CD4-positive, CD25-positive, alpha-beta regulatory T cell (primary cell): ENCODE measurements at regions not wholly inside any gene's neighbourhood (a gene's known extent, or its start where the extent isn't known, plus 50 kb on each side); places are given as distances from the start of the nearest gene placed in this dataset.

Source experiments
- ATAC-seq, 2 donors: fragments of 150-1000 bp; cut with Tn5 transposase; one replicate each; pipeline ENCODE4 v1.10.0; 2021; ENCODE audit warnings: low read depth in 2 of 2, moderate number of reproducible peaks in 2 of 2, moderate library complexity in 1 of 2
- DNase-seq, 3 donors: peaks; one replicate each; pipeline versions ENCODE4 v3.0.0 to v3.0.0-alpha.2; 2012 to 2022; ENCODE audit warnings: mixed read lengths in 1 of 3
- H3K27ac ChIP-seq: one replicate; pipeline ENCODE4 v1.7.0; 2013; ENCODE audit warnings: mild to moderate bottlenecking, low read length; ENCODE audit not compliant: insufficient read depth, poor library complexity, severe bottlenecking
- H3K27me3 ChIP-seq: one replicate; pipeline ENCODE4 v1.7.0; 2013; ENCODE audit warnings: low read length; ENCODE audit not compliant: control insufficient read depth, insufficient read depth
- H3K36me3 ChIP-seq: one replicate; pipeline ENCODE4 v1.7.0; 2013; ENCODE audit warnings: mild to moderate bottlenecking, low read length, moderate library complexity; ENCODE audit not compliant: control insufficient read depth, insufficient read depth
- H3K4me1 ChIP-seq: 2 replicates; pipeline ENCODE4 v1.7.0; 2013; ENCODE audit warnings: mild to moderate bottlenecking, low read length; ENCODE audit not compliant: insufficient read depth, control insufficient read depth, poor library complexity, severe bottlenecking
- H3K4me3 ChIP-seq: one replicate; pipeline ENCODE4 v1.7.0; 2013; ENCODE audit warnings: low read depth, mild to moderate bottlenecking, low read length, moderate library complexity
- H3K9me3 ChIP-seq, 2 experiments: 1 replicate in 1 of 2; 2 replicates in 1 of 2; pipeline ENCODE4 v1.7.0; 2013; ENCODE audit warnings: low read length in 2 of 2, mild to moderate bottlenecking in 1 of 2, moderate library complexity in 1 of 2; ENCODE audit not compliant: control insufficient read depth in 2 of 2
- H3K27ac Mint-ChIP-seq, 3 donors: one replicate each; pipeline ENCODE4 v1.8.0; 2020 to 2022; ENCODE audit warnings: mild to moderate bottlenecking in 3 of 3, mixed read lengths in 3 of 3, moderate library complexity in 2 of 3
- H3K27me3 Mint-ChIP-seq: one replicate; pipeline ENCODE4 v1.8.0; 2022; ENCODE audit warnings: mild to moderate bottlenecking, mixed read lengths
- H3K36me3 Mint-ChIP-seq: one replicate; pipeline ENCODE4 v1.8.0; 2020; ENCODE audit warnings: mixed read lengths
- H3K4me1 Mint-ChIP-seq, 4 donors: one replicate each; pipeline ENCODE4 v1.8.0; 2020 to 2022; ENCODE audit warnings: mixed read lengths in 4 of 4, mild to moderate bottlenecking in 1 of 4
- H3K4me3 Mint-ChIP-seq, 4 donors: one replicate each; pipeline ENCODE4 v1.8.0; 2020 to 2022; ENCODE audit warnings: mild to moderate bottlenecking in 4 of 4, mixed read lengths in 4 of 4, moderate library complexity in 3 of 4
- H3K9me3 Mint-ChIP-seq, 7 donors: one replicate each; pipeline ENCODE4 v1.8.0; 2020 to 2022; ENCODE audit warnings: mixed read lengths in 7 of 7, mild to moderate bottlenecking in 3 of 7, moderate library complexity in 2 of 7

DNA sequence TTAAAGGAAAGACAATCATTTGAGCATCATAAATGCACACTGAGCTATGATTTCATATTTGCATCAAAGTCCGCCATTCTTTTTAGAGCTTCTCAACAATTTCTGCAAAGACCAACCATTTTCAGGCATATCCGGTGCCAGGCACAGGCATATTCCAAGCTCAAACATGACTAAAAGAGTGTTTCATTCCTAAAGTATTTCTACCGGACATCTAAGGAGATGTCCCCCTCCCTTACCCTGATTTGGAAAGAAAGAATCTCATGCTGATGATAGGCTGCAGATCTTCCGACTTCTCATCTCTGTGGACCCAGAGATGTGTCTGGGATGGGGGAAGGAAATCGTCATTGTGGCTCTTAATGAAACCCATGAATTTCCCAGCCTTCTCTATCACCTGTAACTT lies 600.5 kb upstream of the MGMT start:
- Histone ChIP-seq H3K4me3 (no peak overlapping the region), H3K4me1 (no peaks in the 10 kb centered on the region), H3K9me3 (no peaks in the 10 kb centered on the region), H3K27me3 (no peaks in the 10 kb centered on the region), H3K36me3 (no peaks in the 10 kb centered on the region), H3K27ac (no peak overlapping the region)
- Mint-ChIP-seq H3K9me3 (peaks cover 0 to 1% (median 0%) of the 10 kb centered on the region in 7 donors), H3K4me3 (no peak overlapping the region), H3K27ac (no peak overlapping the region), H3K27me3 (peaks cover 10% of the 10 kb centered on the region), H3K36me3 (no peaks in the 10 kb centered on the region), H3K4me1 (no peaks in the 10 kb centered on the region)
- DNase-seq = no peak
- no peak for ATAC-seq

DNA sequence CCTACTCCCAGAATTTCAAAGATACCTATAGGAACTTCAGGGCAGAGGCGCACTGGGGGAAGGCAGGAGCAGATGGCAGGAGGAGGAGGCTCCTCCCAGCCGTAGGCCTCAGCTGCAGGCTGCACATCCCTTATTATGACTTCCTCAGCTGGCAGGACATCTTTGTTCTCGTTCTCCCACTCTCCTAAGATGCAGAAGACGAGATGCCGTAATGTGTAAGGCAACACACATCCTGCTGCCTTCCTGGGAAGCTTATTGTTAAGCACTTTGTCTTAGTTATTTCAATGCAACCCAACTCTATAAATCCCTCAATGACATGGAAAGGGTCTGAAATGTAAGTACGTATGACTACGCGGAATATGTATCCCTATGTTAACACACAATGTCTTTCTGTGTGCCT lies 599.8 kb upstream of the MGMT start:
- Histone ChIP-seq H3K4me3 (no peak overlapping the region), H3K27ac (no peak overlapping the region), H3K4me1 (no peaks in the 10 kb centered on the region), H3K9me3 (no peaks in the 10 kb centered on the region), H3K36me3 (no peaks in the 10 kb centered on the region), H3K27me3 (no peaks in the 10 kb centered on the region)
- Mint-ChIP-seq H3K27ac (no peak overlapping the region), H3K27me3 (peaks cover 10% of the 10 kb centered on the region), H3K9me3 (peaks cover 0 to 1% (median 0%) of the 10 kb centered on the region in 7 donors), H3K4me3 (no peak overlapping the region), H3K4me1 (no peaks in the 10 kb centered on the region), H3K36me3 (no peaks in the 10 kb centered on the region)
- DNase-seq (no peak), ATAC-seq (no peak)

DNA sequence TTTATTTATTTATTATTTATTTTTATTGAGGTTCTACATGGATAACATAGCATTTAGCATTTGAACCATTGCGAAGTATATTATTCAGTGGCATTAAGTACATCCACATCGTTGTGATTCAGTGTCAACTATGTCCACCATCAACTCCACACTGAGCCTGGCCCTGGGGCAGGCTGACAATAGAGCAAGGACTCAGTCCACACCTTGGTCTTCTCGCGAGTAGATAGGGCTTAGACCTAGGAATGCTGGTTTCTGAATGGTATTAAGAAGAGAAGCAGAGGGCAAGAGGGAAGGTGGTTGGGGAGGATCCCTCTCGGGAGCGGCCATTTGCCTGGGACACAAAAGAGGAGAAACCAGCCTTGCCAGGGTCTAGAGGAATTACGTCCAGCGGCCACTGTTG lies 599.2 kb upstream of the MGMT start:
- ATAC-seq (no peak), DNase-seq (no peak)
- H3K27ac ChIP-seq = no peak overlapping the region
- no peaks in the 10 kb centered on the region for H3K4me1 Mint-ChIP-seq
- no peaks in the 10 kb centered on the region for H3K9me3 ChIP-seq
- peaks cover 0 to 1% (median 0%) of the 10 kb centered on the region in 7 donors for H3K9me3 Mint-ChIP-seq
- no peaks in the 10 kb centered on the region for H3K36me3 ChIP-seq
- H3K4me3 Mint-ChIP-seq = no peak overlapping the region
- H3K4me1 ChIP-seq = no peaks in the 10 kb centered on the region
- H3K4me3 ChIP-seq = no peak overlapping the region
- no peaks in the 10 kb centered on the region for H3K36me3 Mint-ChIP-seq
- H3K27me3 Mint-ChIP-seq = peaks cover 10% of the 10 kb centered on the region
- H3K27me3 ChIP-seq = no peaks in the 10 kb centered on the region
- no peak overlapping the region for H3K27ac Mint-ChIP-seq

DNA sequence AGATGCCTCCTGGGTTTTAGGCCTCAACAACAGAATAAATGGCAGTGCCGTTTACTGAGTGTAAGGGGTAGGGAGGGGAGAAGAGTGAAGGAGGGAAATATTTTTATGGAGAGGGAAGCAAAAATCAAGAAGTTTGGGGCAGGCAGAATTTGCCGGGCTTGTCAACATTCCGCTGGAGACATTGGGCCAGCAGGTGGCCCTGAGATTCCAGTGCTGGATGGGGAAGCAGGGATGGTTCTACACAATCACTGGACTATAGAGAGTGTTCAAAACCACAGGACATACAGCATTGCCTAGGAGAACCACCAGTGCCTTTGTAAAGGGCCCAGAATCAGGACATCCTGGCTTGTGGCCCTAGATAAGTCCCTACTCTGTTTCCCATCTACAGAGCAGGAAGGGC lies 598.6 kb upstream of the MGMT start:
- ATAC-seq = no peak
- Histone ChIP-seq H3K4me3 (no peak overlapping the region), H3K4me1 (no peaks in the 10 kb centered on the region), H3K9me3 (no peaks in the 10 kb centered on the region), H3K27ac (no peak overlapping the region), H3K36me3 (no peaks in the 10 kb centered on the region), H3K27me3 (no peaks in the 10 kb centered on the region)
- H3K9me3 Mint-ChIP-seq = peaks cover 0 to 1% (median 0%) of the 10 kb centered on the region in 7 donors
- H3K27me3 Mint-ChIP-seq = peaks cover 10% of the 10 kb centered on the region
- no peak overlapping the region for H3K4me3 Mint-ChIP-seq
- H3K4me1 Mint-ChIP-seq = no peaks in the 10 kb centered on the region
- H3K36me3 Mint-ChIP-seq = no peaks in the 10 kb centered on the region
- no peak for DNase-seq
- peak overlapping the region in 1 of 3 donors; percentile 43 for H3K27ac Mint-ChIP-seq

- no peak overlapping the region for H3K27ac ChIP-seq
- no peaks in the 10 kb centered on the region for H3K36me3 Mint-ChIP-seq
- peaks cover 15% of the 10 kb centered on the region for H3K27me3 Mint-ChIP-seq
- H3K4me1 ChIP-seq = no peaks in the 10 kb centered on the region
- peaks cover 0 to 1% (median 0%) of the 10 kb centered on the region in 7 donors for H3K9me3 Mint-ChIP-seq
- no peaks in the 10 kb centered on the region for H3K36me3 ChIP-seq
- no peak overlapping the region for H3K27ac Mint-ChIP-seq
- H3K4me1 Mint-ChIP-seq = no peaks in the 10 kb centered on the region
- DNase-seq (no peak), ATAC-seq (no peak)
- no peaks in the 10 kb centered on the region for H3K9me3 ChIP-seq
- H3K4me3 ChIP-seq = no peak overlapping the region
- no peaks in the 10 kb centered on the region for H3K27me3 ChIP-seq
- H3K4me3 Mint-ChIP-seq = no peak overlapping the region
Measured at GRCh38 chr10:128869101-128869749, 597.8 kb upstream of the MGMT start.

DNA sequence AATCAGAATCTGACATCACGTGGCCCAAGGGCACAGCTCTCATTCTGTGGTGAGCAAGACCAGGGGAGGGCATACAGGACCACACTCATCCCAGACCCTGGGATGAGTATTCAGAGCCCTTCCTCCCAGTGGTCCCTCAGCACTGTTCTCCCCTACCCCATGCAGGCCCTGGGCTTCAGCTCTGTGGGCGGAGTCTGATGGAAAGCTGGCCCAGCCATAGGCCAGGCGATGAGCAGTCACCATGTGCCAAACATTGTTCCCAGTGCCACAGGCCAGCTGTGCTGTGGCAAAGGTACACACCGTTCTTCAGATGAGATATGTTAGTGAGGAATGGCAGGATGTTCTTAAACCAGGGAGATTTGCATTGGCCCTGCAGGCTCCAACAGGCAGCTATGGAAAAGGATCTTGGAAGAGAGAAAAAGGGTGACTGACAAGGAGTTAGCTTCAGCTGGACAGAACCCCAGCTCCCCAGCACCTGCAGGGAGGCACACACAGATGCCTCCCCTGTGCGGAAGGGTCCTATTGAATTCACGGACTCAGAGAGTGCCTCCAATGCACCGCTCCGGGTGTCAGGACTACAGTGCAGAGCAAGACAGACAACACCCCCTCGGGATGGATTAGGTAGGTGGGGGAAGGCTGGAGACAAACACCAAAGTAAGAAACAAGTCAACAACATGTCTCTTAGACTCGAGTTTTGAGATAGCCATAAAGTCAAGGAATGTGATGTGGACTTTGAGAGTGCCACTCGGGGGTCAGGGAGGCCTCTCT lies 596.0 kb upstream of the MGMT start:
- peaks cover 0 to 2% (median 0%) of the 10 kb centered on the region in 7 donors for H3K9me3 Mint-ChIP-seq
- H3K4me1 Mint-ChIP-seq = no peaks in the 10 kb centered on the region
- peaks cover 12% of the 10 kb centered on the region for H3K27me3 Mint-ChIP-seq
- no peaks in the 10 kb centered on the region for H3K36me3 Mint-ChIP-seq
- Histone ChIP-seq H3K27me3 (peaks cover 3% of the 10 kb centered on the region), H3K27ac (no peak overlapping the region), H3K4me3 (no peak overlapping the region), H3K9me3 (no peaks in the 10 kb centered on the region), H3K4me1 (no peaks in the 10 kb centered on the region), H3K36me3 (no peaks in the 10 kb centered on the region)
- no peak for ATAC-seq
- peak overlapping the region in 1 of 3 donors; percentile 18 for H3K27ac Mint-ChIP-seq
- DNase-seq = no peak
- no peak overlapping the region for H3K4me3 Mint-ChIP-seq

DNA sequence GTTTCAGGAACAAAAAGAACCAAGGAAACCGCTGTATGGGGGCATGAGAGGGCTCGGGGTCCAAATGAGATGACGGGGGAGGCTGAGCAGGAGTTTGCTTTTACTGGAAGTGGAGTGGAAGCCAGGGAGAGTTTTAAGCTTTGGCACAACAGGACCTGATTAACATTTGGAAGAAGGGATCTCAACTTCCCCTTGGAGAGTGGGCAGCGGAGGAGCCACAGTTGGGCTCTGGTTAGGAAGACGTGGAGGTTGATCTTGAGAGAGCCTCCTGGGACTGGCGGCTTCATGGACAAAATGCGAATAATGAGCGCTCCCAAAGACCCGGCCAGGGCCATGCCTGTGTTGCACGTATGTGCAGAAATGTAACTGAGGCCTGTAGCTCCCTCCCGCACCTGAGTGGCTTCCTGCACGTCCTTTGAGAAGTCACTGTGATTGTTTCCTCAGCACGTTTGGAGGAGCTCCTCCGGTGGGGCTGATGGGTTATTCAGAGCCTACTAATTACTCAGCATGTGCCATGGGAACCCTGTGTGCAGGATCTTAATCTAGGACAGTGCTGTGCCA lies 595.3 kb upstream of the MGMT start:
- Mint-ChIP-seq H3K36me3 (no peaks in the 10 kb centered on the region), H3K27ac (no peak overlapping the region), H3K4me1 (no peaks in the 10 kb centered on the region), H3K4me3 (no peak overlapping the region), H3K27me3 (peaks cover 10% of the 10 kb centered on the region), H3K9me3 (peaks cover 0 to 2% (median 0%) of the 10 kb centered on the region in 7 donors)
- Histone ChIP-seq H3K9me3 (no peaks in the 10 kb centered on the region), H3K27ac (no peak overlapping the region), H3K4me3 (no peak overlapping the region), H3K36me3 (no peaks in the 10 kb centered on the region), H3K4me1 (no peaks in the 10 kb centered on the region), H3K27me3 (peaks cover 3% of the 10 kb centered on the region)
- DNase-seq (no peak), ATAC-seq (no peak)
